ENCODE measurements at regions not wholly inside any gene's neighbourhood (a gene's known extent, or its start where the extent isn't known, plus 50 kb on each side); places are given as distances from the start of the nearest gene placed in this dataset.

- no peak overlapping the region for H2AFZ ChIP-seq (ENCODE audit: low read length)
- H4K20me1 ChIP-seq (replicated peaks in 1 of 2; ENCODE audit: control insufficient read depth in 1 of 2, insufficient read depth in 2 of 2, low read length in 2 of 2), result no peaks in the 10 kb centered on the region
- POLR2A ChIA-PET (ENCODE audit: partially characterized antibody), result no interaction called here
- no peaks in the 10 kb centered on the region; a peak in 1 of 7 replicates for H3K4me1 ChIP-seq (replicated peaks in 1 of 4; ENCODE audit: control insufficient read depth in 3 of 4, insufficient read depth in 4 of 4, low read length in 3 of 4)
- no peak overlapping the region for H2BK12ac ChIP-seq (ENCODE audit: low read depth, low read length)
- no peaks in the 10 kb centered on the region for H3K79me2 ChIP-seq (ENCODE audit: control insufficient read depth in 1 of 2, insufficient read depth in 2 of 2, low read length in 2 of 2)
- no peak overlapping the region for H3K27ac ChIP-seq (ENCODE audit: low read depth, low read length)
- no peak overlapping the region for H3K23ac ChIP-seq (ENCODE audit: insufficient read length)
- no peak overlapping the region for H3K4me2 ChIP-seq (ENCODE audit: insufficient read depth in 1 of 2, low read depth in 2 of 2, low read length in 2 of 2)
- no peak overlapping the region for H2BK5ac ChIP-seq (ENCODE audit: low read depth, low read length)
- H3K23me2 ChIP-seq (ENCODE audit: low read depth, low read length), result no peaks in the 10 kb centered on the region
- no peaks in the 10 kb centered on the region for H3K79me1 ChIP-seq (ENCODE audit: low read depth, low read length)
- H4K91ac ChIP-seq (replicated peaks; ENCODE audit: insufficient read length, low read length), result no peak overlapping the region
- FAIRE-seq (no peak), DNase-seq (ENCODE audit: low read depth in 1 of 2, low spot score in 2 of 2) (no peak)
- H2BK15ac ChIP-seq (ENCODE audit: low read length), result no peak overlapping the region
- H2BK120ac ChIP-seq (replicated peaks; ENCODE audit: low read depth, low read length), result no peak overlapping the region
- no peak overlapping the region for H3K56ac ChIP-seq (replicated peaks; ENCODE audit: insufficient read length, low read depth, low read length)
- CTCF ChIA-PET (ENCODE audit: partially characterized antibody), result no interaction called here
- 93% methylated on average over 2 of the region's 2 CpGs; no CpG with 5 or more reads in 1 of the 2 experiments for WGBS, 2 experiments (ENCODE audit: extremely low coverage in 1 of 2, insufficient coverage in 1 of 2, insufficient read length in 1 of 2, insufficient replicate concordance in 2 of 2, low coverage in 1 of 2, low lambda C conversion rate in 2 of 2, missing lambda C conversion rate in 1 of 2)
- no peak overlapping the region for H3K4ac ChIP-seq (replicated peaks; ENCODE audit: insufficient read length, low read depth, low read length)
- no peak overlapping the region for H2AK5ac ChIP-seq (ENCODE audit: low read depth, low read length)
- H2BK20ac ChIP-seq (ENCODE audit: low read length), result no peak overlapping the region
- H3K4me3 ChIP-seq (ENCODE audit: extremely low read depth in 1 of 4, insufficient read depth in 2 of 4, low read depth in 3 of 4, low read length in 4 of 4), result no peak overlapping the region
- no peak overlapping the region for H3K14ac ChIP-seq (ENCODE audit: insufficient read length)
- H3K9ac ChIP-seq (replicated peaks in 1 of 4; ENCODE audit: extremely low read depth in 1 of 4, low read depth in 3 of 4, low read length in 3 of 4), result no peak overlapping the region
- no peak overlapping the region for H4K8ac ChIP-seq (ENCODE audit: extremely low read depth, insufficient read depth, low read length)
- H3K9me3 ChIP-seq (ENCODE audit: insufficient read depth in 2 of 2, low read depth in 1 of 2, low read length in 1 of 2), result no peaks in the 10 kb centered on the region
- no peaks in the 10 kb centered on the region for H3K36me3 ChIP-seq (ENCODE audit: control insufficient read depth in 2 of 4, insufficient read depth in 4 of 4, low read length in 3 of 4)
- H3K27me3 ChIP-seq (replicated peaks in 1 of 4; ENCODE audit: control insufficient read depth in 3 of 4, extremely low read depth in 1 of 4, insufficient read depth in 3 of 4, low read length in 3 of 4), result no peaks in the 10 kb centered on the region
- H3K18ac ChIP-seq (ENCODE audit: extremely low read depth, low read length), result no peak overlapping the region
- no peak overlapping the region for H4K5ac ChIP-seq (ENCODE audit: insufficient read length, low read depth, low read length)
- TF ChIP-seq TCF12 (IDR thresholded peaks at IDR 0.05; ENCODE audit: low read depth, low read length), result no peak
- TF ChIP-seq MAX (IDR thresholded peaks at IDR 0.05), result no peak
- TF ChIP-seq ZNF274 (IDR thresholded peaks at IDR 0.05; ENCODE audit: borderline replicate concordance, extremely low read depth, low read length), result no peak
- no peak for TF ChIP-seq EP300 (IDR thresholded peaks at IDR 0.05; ENCODE audit: borderline replicate concordance in 1 of 2, low read depth in 2 of 2, low read length in 2 of 2)
- no peak for TF ChIP-seq EZH2 (IDR thresholded peaks at IDR 0.05; ENCODE audit: low read depth, low read length, severe bottlenecking)
- TF ChIP-seq ATF2 (IDR thresholded peaks at IDR 0.05; ENCODE audit: low read length), result no peak
- no peak for TF ChIP-seq KDM5A (IDR thresholded peaks at IDR 0.05; ENCODE audit: low read length)
- no peak for TF ChIP-seq CBX8 (IDR thresholded peaks at IDR 0.05; ENCODE audit: borderline replicate concordance, low read depth, low read length)
- no peak for TF ChIP-seq SUZ12 (IDR thresholded peaks at IDR 0.05; ENCODE audit: low read length)
- no peak for TF ChIP-seq NRF1 (IDR thresholded peaks at IDR 0.05; ENCODE audit: low read depth, low read length)
- no peak for TF ChIP-seq EGR1 (IDR thresholded peaks at IDR 0.05; ENCODE audit: borderline replicate concordance, low read depth, low read length)
- TF ChIP-seq SIX5 (IDR thresholded peaks at IDR 0.05; ENCODE audit: low read depth, low read length), result no peak
- no peak for TF ChIP-seq MAFK (IDR thresholded peaks at IDR 0.05; ENCODE audit: low read depth, low read length)
These were observed 128.5 kb upstream of the FANCL start for GRCh38 chr2:58369594-58369993.
